ENCODE measurements at regions not wholly inside any gene's neighbourhood (a gene's known extent, or its start where the extent isn't known, plus 50 kb on each side); places are given as distances from the start of the nearest gene placed in this dataset.

DNA sequence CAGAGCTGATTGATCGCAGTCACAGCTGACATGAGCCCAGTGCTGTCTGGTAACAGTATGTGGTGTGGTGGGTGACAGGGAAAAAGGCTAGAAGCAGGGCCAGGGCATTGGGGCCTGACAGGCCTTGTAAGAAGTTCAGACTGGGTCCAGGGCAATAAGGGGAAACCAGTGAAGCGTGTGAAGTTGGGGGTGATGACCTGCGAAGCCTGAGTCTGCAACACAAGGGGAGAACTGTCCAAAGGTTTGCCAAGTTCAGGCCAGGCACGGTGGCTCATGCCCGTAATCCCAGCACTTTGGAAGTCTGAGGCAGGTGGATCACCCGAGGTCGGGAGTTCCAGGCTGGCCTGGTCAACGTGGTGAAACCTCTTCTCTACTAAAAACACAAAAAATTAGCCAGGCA, 983.9 kb upstream of the ZNF722 start:
- Histone ChIP-seq H3K27ac (ENCODE audit: low read depth, low read length, poor library complexity, severe bottlenecking) (no peak overlapping the region), H3K36me3 (ENCODE audit: insufficient read depth, low read length, poor library complexity, severe bottlenecking) (no peaks in the 10 kb centered on the region), H3K27me3 (replicated peaks; ENCODE audit: insufficient read depth, low read depth, low read length, poor library complexity) (no peaks in the 10 kb centered on the region), H3K9me3 (ENCODE audit: low read depth, low read length, poor library complexity, severe bottlenecking) (peaks cover 12% of the 10 kb centered on the region), H3K4me1 (ENCODE audit: insufficient read depth, low read length, poor library complexity, severe bottlenecking) (no peaks in the 10 kb centered on the region), H3K4me3 (ENCODE audit: low read depth, low read length, poor library complexity, severe bottlenecking) (no peak overlapping the region)
- ChIA-PET CTCF (no interaction called here), POLR2A (ENCODE audit: low non-redundant PET) (no interaction called here)
- TF ChIP-seq EZH2 (IDR thresholded peaks at IDR 0.05; ENCODE audit: borderline replicate concordance, low read depth, low read length, poor library complexity, severe bottlenecking) (no peak), CTCF (conservative IDR thresholded peaks at IDR 0.05; ENCODE audit: low read depth, low read length) (no peak)
- intact Hi-C loops (cut with micrococcal nuclease; ENCODE audit: unreplicated experiment): no loop called here
- no peak for DNase-seq (ENCODE audit: low spot score)
- BruUV-seq (replicated peaks): no TSS peak

DNA sequence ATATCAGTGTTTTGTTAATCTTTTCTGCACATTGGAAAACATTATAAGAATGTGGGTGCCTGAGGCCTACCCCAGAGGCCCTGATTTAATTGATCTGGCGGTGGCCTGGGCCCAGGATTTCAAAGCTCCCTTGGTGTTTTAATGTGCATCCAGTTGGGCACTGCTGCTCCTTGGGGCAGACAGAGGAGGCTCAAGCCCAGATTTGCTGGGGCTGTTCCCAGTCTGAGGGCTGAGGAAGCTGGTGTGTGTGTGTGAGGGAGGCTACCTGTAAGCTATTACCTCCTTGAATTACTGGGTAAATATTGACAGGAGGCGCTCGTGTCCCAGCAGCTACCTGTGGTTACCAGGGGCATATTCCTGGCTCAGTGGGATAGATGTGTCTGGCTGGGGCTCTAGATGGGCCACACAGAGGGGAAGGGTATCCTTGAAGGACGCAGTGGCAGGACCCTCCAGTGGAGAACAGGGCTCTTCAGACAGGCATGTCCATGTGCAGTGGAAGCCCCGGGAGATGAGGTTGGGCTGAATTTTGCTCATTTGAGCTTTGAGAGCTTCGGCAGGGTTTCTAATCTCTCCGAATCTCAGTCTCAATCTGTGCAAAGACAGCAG, 975.4 kb upstream of the ZNF722 start:
- Histone ChIP-seq H3K4me3 (ENCODE audit: low read depth, low read length, poor library complexity, severe bottlenecking) (no peak overlapping the region), H3K27ac (ENCODE audit: low read depth, low read length, poor library complexity, severe bottlenecking) (no peak overlapping the region), H3K4me1 (ENCODE audit: insufficient read depth, low read length, poor library complexity, severe bottlenecking) (no peaks in the 10 kb centered on the region), H3K27me3 (replicated peaks; ENCODE audit: insufficient read depth, low read depth, low read length, poor library complexity) (no peaks in the 10 kb centered on the region), H3K9me3 (ENCODE audit: low read depth, low read length, poor library complexity, severe bottlenecking) (peaks cover 46% of the 10 kb centered on the region), H3K36me3 (ENCODE audit: insufficient read depth, low read length, poor library complexity, severe bottlenecking) (no peaks in the 10 kb centered on the region)
- BruUV-seq (replicated peaks): no TSS peak
- CTCF ChIA-PET: no interaction called here
- intact Hi-C loops (cut with micrococcal nuclease; ENCODE audit: unreplicated experiment): no loop called here
- no peak for DNase-seq (ENCODE audit: low spot score)
- TF ChIP-seq EZH2 (IDR thresholded peaks at IDR 0.05; ENCODE audit: borderline replicate concordance, low read depth, low read length, poor library complexity, severe bottlenecking): no peak
- no peak for TF ChIP-seq CTCF (conservative IDR thresholded peaks at IDR 0.05; ENCODE audit: low read depth, low read length)
- POLR2A ChIA-PET (ENCODE audit: low non-redundant PET): no interaction called here

DNA sequence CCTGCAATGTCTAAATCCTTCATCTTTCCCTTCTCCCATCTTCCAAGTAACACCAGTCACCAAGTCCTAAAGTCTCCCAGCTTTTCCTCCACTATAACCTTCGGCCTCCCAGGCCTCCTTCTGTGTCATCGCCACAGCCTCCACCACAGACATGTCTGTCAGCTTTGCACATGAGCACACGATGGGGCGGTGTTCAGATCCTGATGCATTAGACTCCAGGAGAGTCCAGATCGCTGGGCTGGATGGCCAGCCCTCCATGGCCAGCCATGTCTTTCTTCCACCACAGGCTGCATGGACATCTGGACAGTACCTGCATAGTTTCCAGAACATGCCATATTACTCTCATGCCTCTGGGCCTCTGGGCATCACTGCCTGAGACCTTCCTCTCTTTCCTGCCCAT, 974.2 kb upstream of the ZNF722 start:
- TF ChIP-seq EZH2 (IDR thresholded peaks at IDR 0.05; ENCODE audit: borderline replicate concordance, low read depth, low read length, poor library complexity, severe bottlenecking) (no peak), CTCF (conservative IDR thresholded peaks at IDR 0.05; ENCODE audit: low read depth, low read length) (no peak)
- Histone ChIP-seq H3K9me3 (ENCODE audit: low read depth, low read length, poor library complexity, severe bottlenecking) (peaks cover 56% of the 10 kb centered on the region), H3K4me3 (ENCODE audit: low read depth, low read length, poor library complexity, severe bottlenecking) (no peak overlapping the region), H3K27ac (ENCODE audit: low read depth, low read length, poor library complexity, severe bottlenecking) (no peak overlapping the region), H3K27me3 (replicated peaks; ENCODE audit: insufficient read depth, low read depth, low read length, poor library complexity) (no peaks in the 10 kb centered on the region), H3K4me1 (ENCODE audit: insufficient read depth, low read length, poor library complexity, severe bottlenecking) (no peaks in the 10 kb centered on the region), H3K36me3 (ENCODE audit: insufficient read depth, low read length, poor library complexity, severe bottlenecking) (no peaks in the 10 kb centered on the region)
- POLR2A ChIA-PET (ENCODE audit: low non-redundant PET): no interaction called here
- DNase-seq (ENCODE audit: low spot score): no peak
- BruUV-seq (replicated peaks): no TSS peak
- intact Hi-C loops (cut with micrococcal nuclease; ENCODE audit: unreplicated experiment): no loop called here
- CTCF ChIA-PET: no interaction called here

All from A673 (cell line).